HEK293T (cell line): ENCODE measurements at regions not wholly inside any gene's neighbourhood (a gene's known extent, or its start where the extent isn't known, plus 50 kb on each side); places are given as distances from the start of the nearest gene placed in this dataset.

Experiments
- CTCF ChIA-PET: fragments of 350-600 bp; formaldehyde crosslinking; extraction: SDS; loops from one replicate; lab custom pipeline; 2021; ENCODE audit warnings: antibody characterized with exemption, inconsistent platforms; lab: Yijun Ruan, JAX
- POLR2A ChIA-PET: fragments of 350-600 bp; formaldehyde crosslinking; extraction: SDS; loops from one replicate; lab custom pipeline; 2020; ENCODE audit warnings: antibody characterized with exemption, inconsistent platforms; lab: Yijun Ruan, JAX
- DNase-seq: peaks from one replicate; pipeline ENCODE4 v3.0.0; 2012; ENCODE audit warnings: mixed read lengths; ENCODE audit errors: extremely low spot score
- ARNT ChIP-seq: fragments of 450-650 bp; IDR thresholded peaks from 2 replicates; pipeline ENCODE4 v1.6.1; 2017; ENCODE audit warnings: mild to moderate bottlenecking
- BHLHE40 ChIP-seq: fragments of 450-650 bp; IDR thresholded peaks from 2 replicates; pipeline ENCODE4 v1.6.1; 2016; ENCODE audit warnings: mild to moderate bottlenecking, moderate library complexity, borderline replicate concordance
- CTBP1 ChIP-seq: fragments of 450-650 bp; IDR thresholded peaks from 2 replicates; pipeline ENCODE4 v1.6.1; 2016; ENCODE audit warnings: borderline replicate concordance
- ELF4 ChIP-seq: fragments of 450-650 bp; IDR thresholded peaks from 2 replicates; pipeline ENCODE4 v1.6.1; 2017; ENCODE audit warnings: antibody characterized with exemption
- FOXA1 ChIP-seq: fragments of 450-650 bp; IDR thresholded peaks from 2 replicates; pipeline ENCODE4 v1.6.1; 2016; ENCODE audit warnings: mild to moderate bottlenecking
- FOXK2 ChIP-seq: fragments of 450-650 bp; IDR thresholded peaks from 2 replicates; pipeline ENCODE4 v1.6.1; 2016; ENCODE audit warnings: mild to moderate bottlenecking
- FOXM1 ChIP-seq: fragments of 450-650 bp; IDR thresholded peaks from 2 replicates; pipeline ENCODE4 v1.6.1; 2017; ENCODE audit warnings: mild to moderate bottlenecking, borderline replicate concordance
- HDGF ChIP-seq: fragments of 450-650 bp; IDR thresholded peaks from 2 replicates; pipeline ENCODE4 v1.6.1; 2017; ENCODE audit warnings: antibody characterized with exemption, borderline replicate concordance
- L3MBTL2 ChIP-seq: fragments of 450-650 bp; conservative IDR thresholded peaks from 2 replicates; pipeline ENCODE4 v1.6.1; 2016; ENCODE audit warnings: mild to moderate bottlenecking
- LEF1 ChIP-seq: fragments of 450-650 bp; IDR thresholded peaks from 2 replicates; pipeline ENCODE4 v1.6.1; 2017; ENCODE audit warnings: mild to moderate bottlenecking, borderline replicate concordance
- NFRKB ChIP-seq: fragments of 450-650 bp; IDR thresholded peaks from 2 replicates; pipeline ENCODE4 v1.6.1; 2016; ENCODE audit warnings: mild to moderate bottlenecking, moderate library complexity
- SP1 ChIP-seq: fragments of 450-650 bp; IDR thresholded peaks from 2 replicates; pipeline ENCODE4 v1.6.1; 2017
- SUZ12 ChIP-seq: fragments of 450-650 bp; IDR thresholded peaks from 2 replicates; pipeline ENCODE4 v1.6.1; 2016; ENCODE audit warnings: mild to moderate bottlenecking
- TARDBP ChIP-seq: fragments of 450-650 bp; IDR thresholded peaks from 2 replicates; pipeline ENCODE4 v1.6.1; 2016
- ZNF384 ChIP-seq: fragments of 450-650 bp; IDR thresholded peaks from 2 replicates; pipeline ENCODE4 v1.6.1; 2016
- TF ChIP-seq, protein P1 (sequence below): fragments of 450-650 bp; IDR thresholded peaks from 2 replicates; pipeline ENCODE4 v1.6.1; 2016

- ChIA-PET CTCF (no interaction called here), POLR2A (interaction anchor here (0.9 kb wide), 1 partner anchor 15 kb away, joined by 4 read pairs; no protein-coding TSS in a partner anchor)
- no peak for DNase-seq
- TF ChIP-seq CTBP1, result no peak
- no peak for TF ChIP-seq ELF4
- no peak for TF ChIP-seq FOXM1
- TF ChIP-seq ZNF384, result no peak
- TF ChIP-seq SUZ12, result no peak
- TF ChIP-seq FOXA1, result no peak
- TF ChIP-seq, protein P1, sequence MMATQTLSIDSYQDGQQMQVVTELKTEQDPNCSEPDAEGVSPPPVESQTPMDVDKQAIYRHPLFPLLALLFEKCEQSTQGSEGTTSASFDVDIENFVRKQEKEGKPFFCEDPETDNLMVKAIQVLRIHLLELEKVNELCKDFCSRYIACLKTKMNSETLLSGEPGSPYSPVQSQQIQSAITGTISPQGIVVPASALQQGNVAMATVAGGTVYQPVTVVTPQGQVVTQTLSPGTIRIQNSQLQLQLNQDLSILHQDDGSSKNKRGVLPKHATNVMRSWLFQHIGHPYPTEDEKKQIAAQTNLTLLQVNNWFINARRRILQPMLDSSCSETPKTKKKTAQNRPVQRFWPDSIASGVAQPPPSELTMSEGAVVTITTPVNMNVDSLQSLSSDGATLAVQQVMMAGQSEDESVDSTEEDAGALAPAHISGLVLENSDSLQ, result no peak
- no peak for TF ChIP-seq NFRKB
- TF ChIP-seq LEF1, result no peak
- TF ChIP-seq ARNT, result no peak
- no peak for TF ChIP-seq BHLHE40
- no peak for TF ChIP-seq FOXK2
- no peak for TF ChIP-seq L3MBTL2
Observed at GRCh38 chr9:109599711-109600110, 101.6 kb upstream of the PTPN3 start.

- ChIA-PET CTCF (no interaction called here), POLR2A (no interaction called here)
- TF ChIP-seq FOXA1 (no peak), FOXM1 (no peak), FOXK2 (no peak), L3MBTL2 (no peak), ZNF384 (no peak), SP1 (no peak), TARDBP (no peak), CTBP1 (no peak), BHLHE40 (no peak), SUZ12 (no peak), ELF4 (no peak), ARNT (no peak)
- TF ChIP-seq, protein P1, result no peak
- DNase-seq, result no peak
Observed at GRCh38 chr9:109600142-109600541, 102.0 kb upstream of the PTPN3 start.

DNA sequence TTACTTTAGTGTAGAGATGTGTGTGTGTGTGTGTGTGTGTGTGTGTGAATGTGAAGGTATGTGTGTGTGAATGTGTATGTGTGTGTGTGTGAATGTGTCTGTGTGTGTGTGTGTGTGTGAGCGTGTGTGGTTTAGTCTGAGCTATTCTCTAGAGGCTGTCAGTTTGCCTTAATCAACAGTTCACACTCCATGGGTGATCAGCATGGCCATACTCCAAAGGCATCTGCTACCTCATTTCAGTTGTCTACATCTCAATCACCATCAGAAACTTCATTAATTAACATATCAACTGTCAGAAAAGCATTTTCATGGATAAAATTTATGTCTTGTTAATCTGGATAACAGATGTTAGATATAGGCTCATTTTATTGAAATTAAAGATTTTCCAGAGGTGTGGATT is 103.1 kb upstream of the PTPN3 start:
- ChIA-PET POLR2A (no interaction called here), CTCF (no interaction called here)
- TF ChIP-seq ELF4 (no peak), ZNF384 (no peak), FOXK2 (no peak)
- DNase-seq, result no peak

GRCh38 chr9:109602987-109603386 is 104.9 kb upstream of the PTPN3 start:
- POLR2A ChIA-PET, result no interaction called here
- DNase-seq, result no peak
- CTCF ChIA-PET, result no interaction called here
- TF ChIP-seq ARNT (no peak), TARDBP (no peak), BHLHE40 (no peak), CTBP1 (no peak), HDGF (no peak)

DNA sequence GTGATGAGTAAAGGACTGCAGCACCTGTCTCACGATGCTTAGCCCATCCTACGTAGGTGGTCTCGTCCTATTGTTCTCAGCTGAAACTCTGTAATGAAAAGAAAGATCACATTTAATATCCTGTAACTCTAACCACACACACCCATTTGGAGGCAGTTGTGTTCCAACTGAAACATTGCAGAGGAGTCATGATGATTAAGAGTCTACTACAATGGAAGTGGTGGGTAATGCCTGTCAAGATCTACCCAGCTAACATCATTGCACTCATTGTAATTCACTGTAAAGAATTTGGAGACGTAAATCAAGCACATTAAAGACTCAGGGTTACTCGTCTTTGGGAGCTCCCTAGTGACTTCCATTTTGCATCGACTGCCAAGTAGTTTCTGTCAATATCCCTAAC is 106.0 kb upstream of the PTPN3 start:
- ChIA-PET POLR2A (no interaction called here), CTCF (no interaction called here)
- DNase-seq, result no peak
- TF ChIP-seq SP1 (no peak), ZNF384 (no peak), ARNT (no peak), LEF1 (no peak), CTBP1 (no peak), ELF4 (no peak), FOXK2 (no peak), BHLHE40 (no peak), L3MBTL2 (no peak), HDGF (no peak), TARDBP (no peak), NFRKB (no peak)

DNA sequence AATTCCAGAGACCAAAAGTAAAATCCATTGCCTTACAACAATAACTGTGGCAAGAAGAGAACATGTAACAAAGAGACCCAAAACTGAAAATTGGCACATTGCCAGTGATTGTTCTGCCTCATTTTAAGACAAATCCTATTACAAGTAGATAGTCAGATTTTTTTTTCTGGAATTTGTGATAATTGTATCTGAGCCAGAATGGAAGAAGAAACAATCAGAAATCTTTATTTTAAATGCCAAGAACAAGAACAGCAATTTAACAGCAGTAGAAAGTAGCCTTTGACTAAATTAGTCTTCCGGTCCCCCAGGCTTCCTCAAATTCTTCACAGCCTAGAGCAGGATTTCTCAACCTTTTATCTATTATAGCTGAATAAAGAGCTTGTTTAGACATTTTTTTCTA is 106.7 kb upstream of the PTPN3 start:
- no peak for DNase-seq
- ChIA-PET CTCF (no interaction called here), POLR2A (no interaction called here)
- TF ChIP-seq L3MBTL2 (no peak), NFRKB (no peak), TARDBP (no peak), ARNT (no peak), HDGF (no peak), ELF4 (no peak), FOXM1 (no peak), SUZ12 (no peak), FOXK2 (no peak), LEF1 (no peak), BHLHE40 (no peak), CTBP1 (no peak), ZNF384 (no peak), FOXA1 (no peak), SP1 (no peak)
- TF ChIP-seq, protein P1, result no peak

- TF ChIP-seq, protein P1, result no peak
- TF ChIP-seq FOXK2 (no peak), ELF4 (no peak), CTBP1 (no peak), SP1 (no peak), FOXM1 (no peak), TARDBP (no peak), NFRKB (no peak), ZNF384 (no peak), ARNT (no peak), L3MBTL2 (no peak), BHLHE40 (no peak), FOXA1 (no peak), SUZ12 (no peak), LEF1 (no peak), HDGF (no peak)
- no peak for DNase-seq
- ChIA-PET CTCF (no interaction called here), POLR2A (no interaction called here)
Observed at GRCh38 chr9:109609060-109609459, 111.0 kb upstream of the PTPN3 start.
